ES-I3 (cell line): ENCODE measurements at regions not wholly inside any gene's neighbourhood (a gene's known extent, or its start where the extent isn't known, plus 50 kb on each side); places are given as distances from the start of the nearest gene placed in this dataset.

Experiments
- H3K36me3 ChIP-seq: 2 replicates; pipeline ENCODE4 v1.6.1; 2013; ENCODE audit warnings: mild to moderate bottlenecking, low read length, control low read depth, moderate library complexity; ENCODE audit not compliant: insufficient read depth
- H3K4me1 ChIP-seq: 2 replicates; pipeline ENCODE4 v1.6.1; 2013; ENCODE audit warnings: mild to moderate bottlenecking, control low read depth, low read length; ENCODE audit not compliant: insufficient read depth
- H3K9ac ChIP-seq: 2 replicates; pipeline ENCODE4 v1.6.1; 2013; ENCODE audit warnings: low read depth, mild to moderate bottlenecking, low read length, moderate library complexity
- H3K9me3 ChIP-seq: 2 replicates; pipeline ENCODE4 v1.6.1; 2013; ENCODE audit warnings: mild to moderate bottlenecking, low read length, moderate library complexity; ENCODE audit not compliant: control insufficient read depth, insufficient read depth

- no peaks in the 10 kb centered on the region for H3K9me3 ChIP-seq
- no peak overlapping the region for H3K9ac ChIP-seq
- no peaks in the 10 kb centered on the region for H3K4me1 ChIP-seq
- H3K36me3 ChIP-seq: no peaks in the 10 kb centered on the region
These were observed 612.1 kb downstream of the MRPL39 start for GRCh38 chr21:24995216-24995615.

- Histone ChIP-seq H3K9me3 (no peaks in the 10 kb centered on the region), H3K36me3 (no peaks in the 10 kb centered on the region), H3K9ac (no peak overlapping the region), H3K4me1 (no peaks in the 10 kb centered on the region)
These were observed 612.6 kb downstream of the MRPL39 start for GRCh38 chr21:24994717-24995116.

GRCh38 chr21:24989516-24989915 is 617.8 kb downstream of the MRPL39 start:
- no peaks in the 10 kb centered on the region for H3K4me1 ChIP-seq
- no peaks in the 10 kb centered on the region for H3K9me3 ChIP-seq

GRCh38 chr21:24988941-24989340 is 618.3 kb downstream of the MRPL39 start:
- H3K4me1 ChIP-seq: no peaks in the 10 kb centered on the region

More at GRCh38 chr21:24989516-24989915, 617.8 kb downstream of the MRPL39 start:
- Histone ChIP-seq H3K36me3 (no peaks in the 10 kb centered on the region), H3K9ac (no peak overlapping the region)

GRCh38 chr21:24976238-24976637 is 631.0 kb downstream of the MRPL39 start:
- no peaks in the 10 kb centered on the region for H3K9me3 ChIP-seq
- H3K9ac ChIP-seq: no peak overlapping the region
- H3K4me1 ChIP-seq: no peaks in the 10 kb centered on the region
- H3K36me3 ChIP-seq: no peaks in the 10 kb centered on the region

More at GRCh38 chr21:24988941-24989340, 618.3 kb downstream of the MRPL39 start:
- no peaks in the 10 kb centered on the region for H3K36me3 ChIP-seq
- H3K9me3 ChIP-seq: no peaks in the 10 kb centered on the region
- H3K9ac ChIP-seq: no peak overlapping the region

- Histone ChIP-seq H3K9me3 (no peaks in the 10 kb centered on the region), H3K4me1 (no peaks in the 10 kb centered on the region), H3K9ac (no peak overlapping the region), H3K36me3 (no peaks in the 10 kb centered on the region)
These were observed 638.2 kb downstream of the MRPL39 start for GRCh38 chr21:24969068-24969467.

GRCh38 chr21:24955275-24955961 is 651.9 kb downstream of the MRPL39 start:
- Histone ChIP-seq H3K9ac (no peak overlapping the region), H3K4me1 (no peaks in the 10 kb centered on the region), H3K9me3 (no peaks in the 10 kb centered on the region), H3K36me3 (no peaks in the 10 kb centered on the region)

- Histone ChIP-seq H3K36me3 (no peaks in the 10 kb centered on the region), H3K9ac (no peak overlapping the region), H3K4me1 (no peaks in the 10 kb centered on the region), H3K9me3 (no peaks in the 10 kb centered on the region)
These were observed 659.1 kb downstream of the MRPL39 start for GRCh38 chr21:24948186-24948585.

GRCh38 chr21:24945910-24946309 is 661.4 kb downstream of the MRPL39 start:
- no peak overlapping the region for H3K9ac ChIP-seq
- no peaks in the 10 kb centered on the region for H3K36me3 ChIP-seq
- H3K9me3 ChIP-seq: no peaks in the 10 kb centered on the region
- peaks cover 5% of the 10 kb centered on the region for H3K4me1 ChIP-seq

- Histone ChIP-seq H3K9me3 (no peaks in the 10 kb centered on the region), H3K4me1 (peaks cover 5% of the 10 kb centered on the region), H3K36me3 (no peaks in the 10 kb centered on the region), H3K9ac (no peak overlapping the region; the same call in 1 of the 2 replicates)
These were observed 665.7 kb downstream of the MRPL39 start for GRCh38 chr21:24941316-24942185.

- Histone ChIP-seq H3K36me3 (no peaks in the 10 kb centered on the region), H3K9ac (no peak overlapping the region), H3K9me3 (no peaks in the 10 kb centered on the region), H3K4me1 (peaks cover 5% of the 10 kb centered on the region)
These were observed 668.0 kb downstream of the MRPL39 start for GRCh38 chr21:24939291-24939690.

GRCh38 chr21:24938573-24938972 is 668.7 kb downstream of the MRPL39 start:
- Histone ChIP-seq H3K9me3 (no peaks in the 10 kb centered on the region), H3K4me1 (peaks cover 5% of the 10 kb centered on the region), H3K9ac (no peak overlapping the region), H3K36me3 (no peaks in the 10 kb centered on the region)

GRCh38 chr21:24935991-24936390 is 671.3 kb downstream of the MRPL39 start:
- Histone ChIP-seq H3K36me3 (no peaks in the 10 kb centered on the region), H3K4me1 (no peaks in the 10 kb centered on the region), H3K9me3 (no peaks in the 10 kb centered on the region), H3K9ac (no peak overlapping the region)

GRCh38 chr21:24910591-24910990 is 696.7 kb downstream of the MRPL39 start:
- Histone ChIP-seq H3K36me3 (no peaks in the 10 kb centered on the region), H3K4me1 (no peaks in the 10 kb centered on the region), H3K9ac (no peak overlapping the region), H3K9me3 (no peaks in the 10 kb centered on the region)
